ENCODE measurements at regions not wholly inside any gene's neighbourhood (a gene's known extent, or its start where the extent isn't known, plus 50 kb on each side); places are given as distances from the start of the nearest gene placed in this dataset.

GRCh38 chr3:86801066-86801465 lies 189.9 kb downstream of the VGLL3 start (continued):
- TF ChIP-seq ZNF396 (CRISPR knock-in tag; IDR thresholded peaks at IDR 0.05; ENCODE audit: borderline replicate concordance) (no peak), CREM (CRISPR knock-in tag; IDR thresholded peaks at IDR 0.05) (no peak), EMX1 (CRISPR knock-in tag; IDR thresholded peaks at IDR 0.05) (no peak), NFATC4 (CRISPR knock-in tag; IDR thresholded peaks at IDR 0.05) (no peak), ZNF317 (CRISPR knock-in tag; IDR thresholded peaks at IDR 0.05; ENCODE audit: borderline replicate concordance, low read depth) (no peak), MXD4 (CRISPR knock-in tag; IDR thresholded peaks at IDR 0.05; ENCODE audit: borderline replicate concordance) (no peak), NR2C2 (CRISPR knock-in tag; IDR thresholded peaks at IDR 0.05) (no peak), JUN (CRISPR knock-in tag; IDR thresholded peaks at IDR 0.05) (no peak), ZNF219 (CRISPR knock-in tag; IDR thresholded peaks at IDR 0.05; ENCODE audit: borderline replicate concordance) (no peak)
- TF ChIP-seq, protein P1, sequence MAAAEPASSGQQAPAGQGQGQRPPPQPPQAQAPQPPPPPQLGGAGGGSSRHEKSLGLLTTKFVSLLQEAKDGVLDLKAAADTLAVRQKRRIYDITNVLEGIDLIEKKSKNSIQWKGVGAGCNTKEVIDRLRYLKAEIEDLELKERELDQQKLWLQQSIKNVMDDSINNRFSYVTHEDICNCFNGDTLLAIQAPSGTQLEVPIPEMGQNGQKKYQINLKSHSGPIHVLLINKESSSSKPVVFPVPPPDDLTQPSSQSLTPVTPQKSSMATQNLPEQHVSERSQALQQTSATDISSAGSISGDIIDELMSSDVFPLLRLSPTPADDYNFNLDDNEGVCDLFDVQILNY (CRISPR knock-in tag; IDR thresholded peaks at IDR 0.05), result no peak

DNA sequence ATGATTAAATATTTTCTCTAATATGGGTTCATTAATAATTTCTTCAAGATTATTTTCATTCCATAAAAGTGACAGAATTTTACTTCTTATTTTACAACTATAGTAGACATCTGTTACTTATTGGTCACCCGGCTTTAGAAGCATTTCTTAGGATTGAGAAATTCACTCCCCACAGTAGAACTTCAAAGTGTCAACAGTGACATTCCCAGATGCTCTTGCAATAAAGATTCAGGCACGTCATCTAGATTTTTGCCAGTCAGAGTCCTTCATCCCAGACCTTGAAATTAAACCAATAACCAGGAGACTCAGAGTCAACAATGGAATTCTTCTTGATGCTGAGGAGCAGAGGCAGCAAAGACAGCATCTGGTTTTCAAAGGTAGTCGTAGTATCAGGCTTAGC lies 190.8 kb downstream of the VGLL3 start:
- Mint-ChIP-seq H3K36me3 (no peaks in the 10 kb centered on the region), H3K27ac (no peak overlapping the region), H3K4me3 (no peak overlapping the region), H3K27me3 (ENCODE audit: low read depth) (no peaks in the 10 kb centered on the region), H3K9me3 (no peaks in the 10 kb centered on the region), H3K4me1 (no peaks in the 10 kb centered on the region)
- no peak for DNase-seq (ENCODE audit: low spot score)
- ATAC-seq, result no peak
- ChIA-PET CTCF (no interaction called here), POLR2A (no interaction called here)
- no peak for TF ChIP-seq ESRRA (CRISPR knock-in tag; IDR thresholded peaks at IDR 0.05; ENCODE audit: borderline replicate concordance)
- TF ChIP-seq FOXP1 (CRISPR knock-in tag; IDR thresholded peaks at IDR 0.05; ENCODE audit: borderline replicate concordance), result no peak
- no peak for TF ChIP-seq MYBL2 (CRISPR knock-in tag; IDR thresholded peaks at IDR 0.05)
- no peak for TF ChIP-seq NR3C1 (CRISPR knock-in tag; conservative IDR thresholded peaks at IDR 0.05; ENCODE audit: low read depth)
- TF ChIP-seq ARID4B (CRISPR knock-in tag; IDR thresholded peaks at IDR 0.05; ENCODE audit: borderline replicate concordance), result no peak

DNA sequence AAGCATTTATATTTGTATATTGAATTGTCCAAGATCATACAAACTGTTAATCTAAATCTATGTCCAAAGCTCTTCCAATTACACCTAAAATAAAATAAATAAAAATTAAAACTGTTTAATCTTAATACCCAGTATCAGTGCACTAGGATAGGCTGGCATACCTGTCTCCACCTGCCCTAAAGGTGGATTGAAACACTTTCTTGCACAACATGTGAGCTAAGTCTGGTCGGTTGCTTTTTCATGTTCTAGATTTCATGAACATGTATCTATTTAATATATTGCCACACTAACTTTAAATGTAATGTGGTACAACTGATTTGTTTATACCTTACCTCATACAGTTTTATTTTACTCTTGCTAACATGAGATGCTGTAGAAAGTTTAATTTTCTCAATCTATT lies 193.0 kb downstream of the VGLL3 start:
- no peak for ATAC-seq
- POLR2A ChIA-PET, result no interaction called here
- H3K9me3 Mint-ChIP-seq, result no peaks in the 10 kb centered on the region
- H3K4me3 Mint-ChIP-seq, result no peak overlapping the region
- no peaks in the 10 kb centered on the region for H3K27me3 Mint-ChIP-seq (ENCODE audit: low read depth)
- H3K27ac Mint-ChIP-seq, result no peak overlapping the region
- CTCF ChIA-PET, result no interaction called here
- H3K4me1 Mint-ChIP-seq, result peaks cover 9% of the 10 kb centered on the region
- DNase-seq (ENCODE audit: low spot score), result no peak
- no peaks in the 10 kb centered on the region for H3K36me3 Mint-ChIP-seq
- TF ChIP-seq MAX (CRISPR knock-in tag; IDR thresholded peaks at IDR 0.05), result no peak
- no peak for TF ChIP-seq TEAD1 (CRISPR knock-in tag; IDR thresholded peaks at IDR 0.05)
- TF ChIP-seq FOXK1 (CRISPR knock-in tag; IDR thresholded peaks at IDR 0.05), result no peak
- TF ChIP-seq TEAD4 (CRISPR knock-in tag; IDR thresholded peaks at IDR 0.05), result no peak
- no peak for TF ChIP-seq EMX1 (CRISPR knock-in tag; IDR thresholded peaks at IDR 0.05)
- TF ChIP-seq E2F4 (CRISPR knock-in tag; IDR thresholded peaks at IDR 0.05; ENCODE audit: borderline replicate concordance, low read depth), result no peak
- no peak for TF ChIP-seq AR (CRISPR knock-in tag; IDR thresholded peaks at IDR 0.05)
- TF ChIP-seq, protein P2, sequence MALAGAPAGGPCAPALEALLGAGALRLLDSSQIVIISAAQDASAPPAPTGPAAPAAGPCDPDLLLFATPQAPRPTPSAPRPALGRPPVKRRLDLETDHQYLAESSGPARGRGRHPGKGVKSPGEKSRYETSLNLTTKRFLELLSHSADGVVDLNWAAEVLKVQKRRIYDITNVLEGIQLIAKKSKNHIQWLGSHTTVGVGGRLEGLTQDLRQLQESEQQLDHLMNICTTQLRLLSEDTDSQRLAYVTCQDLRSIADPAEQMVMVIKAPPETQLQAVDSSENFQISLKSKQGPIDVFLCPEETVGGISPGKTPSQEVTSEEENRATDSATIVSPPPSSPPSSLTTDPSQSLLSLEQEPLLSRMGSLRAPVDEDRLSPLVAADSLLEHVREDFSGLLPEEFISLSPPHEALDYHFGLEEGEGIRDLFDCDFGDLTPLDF (CRISPR knock-in tag; IDR thresholded peaks at IDR 0.05), result no peak
- no peak for TF ChIP-seq RELA (CRISPR knock-in tag; IDR thresholded peaks at IDR 0.05; ENCODE audit: borderline replicate concordance)
- TF ChIP-seq JAZF1 (CRISPR knock-in tag; IDR thresholded peaks at IDR 0.05), result no peak

Data from WTC11 (cell line).